HepG2 (cell line): ENCODE measurements at regions not wholly inside any gene's neighbourhood (a gene's known extent, or its start where the extent isn't known, plus 50 kb on each side); places are given as distances from the start of the nearest gene placed in this dataset.

Experiments
- ATAC-seq: fragments of 200-7000 bp; cut with Tn5 transposase; 3 replicates; pipeline ENCODE4 v1.9.1; 2020; ENCODE audit warnings: mild to moderate bottlenecking, moderate library complexity
- BruUV-seq: library from RNA; stranded (reverse); fragments of 400-500 nt; replicated peaks from 2 replicates; lab custom pipeline; 2021; lab: Mats Ljungman, UMichigan
- CTCF ChIA-PET: fragments of 300-600 bp; formaldehyde crosslinking; extraction: SDS; loops from one replicate; lab custom pipeline; 2021; ENCODE audit warnings: low total read pairs, inconsistent platforms, low intra/inter-chr PET ratio; lab: Yijun Ruan, JAX
- POLR2A ChIA-PET: fragments of 350-600 bp; sonication (Branson Sonifier 250); formaldehyde crosslinking; loops from one replicate; lab custom pipeline; 2020; ENCODE audit warnings: antibody characterized with exemption, inconsistent platforms; lab: Yijun Ruan, JAX
- DNase-seq: peaks from one replicate; pipeline ENCODE4 v3.0.0-alpha.2; 2015; ENCODE audit warnings: low spot score
- FAIRE-seq: peaks from 3 replicates; lab custom pipeline; 2011; peaks lifted over from hg19 to GRCh38; lab: Jason Lieb, UNC
- H2AFZ ChIP-seq: one replicate; pipeline ENCODE4 v1.6.1; 2011; ENCODE audit warnings: low read length, inconsistent platforms
- H3K27ac ChIP-seq: fragments of 300-600 bp; 3 replicates; pipeline ENCODE4 v1.8.0; 2011; ENCODE audit warnings: mixed run types, mild to moderate bottlenecking, mixed read lengths, low read length, inconsistent platforms; ENCODE audit not compliant: insufficient read depth; ENCODE audit errors: extremely low read length
- H3K27me3 ChIP-seq, 2 experiments: fragments of 200-600 bp in 1 of 2; 2 replicates in 1 of 2; 3 replicates in 1 of 2; pipeline versions ENCODE4 v1.6.0 to v1.8.0; 2011; ENCODE audit warnings: low read length in 2 of 2, mild to moderate bottlenecking in 2 of 2, moderate library complexity in 2 of 2, inconsistent platforms in 1 of 2; ENCODE audit not compliant: insufficient read depth in 2 of 2, control insufficient read depth in 1 of 2
- H3K36me3 ChIP-seq, 2 experiments: fragments of 200-600 bp in 1 of 2; replicated peaks in 1 of 2; 2 replicates in 1 of 2; 3 replicates in 1 of 2; pipeline versions ENCODE4 v1.5.1 to v1.8.0; 2011; ENCODE audit warnings: low read length in 2 of 2, inconsistent platforms in 1 of 2; ENCODE audit not compliant: insufficient read depth in 2 of 2, control insufficient read depth in 1 of 2
- H3K4me1 ChIP-seq: 2 replicates; pipeline ENCODE4 v1.5.1; 2012; ENCODE audit warnings: low read length, inconsistent platforms; ENCODE audit not compliant: insufficient read depth
- H3K4me2 ChIP-seq: 2 replicates; pipeline ENCODE4 v1.6.0; 2011; ENCODE audit warnings: low read depth, low read length, inconsistent platforms
- H3K4me3 ChIP-seq, 3 experiments: fragments of 200-600 bp in 1 of 3; sonication (generic), shearing (Covaris generic) in 1 of 3; replicated peaks in 1 of 3; 2 replicates each; pipeline ENCODE4 v1.5.1; 2011 to 2016; ENCODE audit warnings: low read length in 3 of 3, inconsistent platforms in 2 of 3, low read depth in 2 of 3, mild to moderate bottlenecking in 2 of 3, control low read depth in 1 of 3, mixed read lengths in 1 of 3; ENCODE audit not compliant: insufficient read depth in 1 of 3
- H3K79me2 ChIP-seq: one replicate; pipeline ENCODE4 v1.6.1; 2011; ENCODE audit warnings: low read length, inconsistent platforms; ENCODE audit not compliant: insufficient read depth
- H3K9ac ChIP-seq: 2 replicates; pipeline ENCODE4 v1.6.0; 2011; ENCODE audit warnings: mild to moderate bottlenecking, low read depth, low read length, inconsistent platforms; ENCODE audit not compliant: insufficient read depth
- H3K9me3 ChIP-seq: 2 replicates; pipeline ENCODE4 v1.5.1; 2012; ENCODE audit warnings: mild to moderate bottlenecking, low read length
- H4K20me1 ChIP-seq: 2 replicates; pipeline ENCODE4 v1.6.0; 2011; ENCODE audit warnings: inconsistent platforms, mild to moderate bottlenecking, low read length, moderate library complexity; ENCODE audit not compliant: insufficient read depth
- HMG20A ChIP-seq: IDR thresholded peaks from 2 replicates; pipeline ENCODE4 v1.6.1; 2016; ENCODE audit warnings: borderline replicate concordance
- HNRNPH1 ChIP-seq: fragments of 200-400 bp; formaldehyde crosslinking; optimal IDR thresholded peaks from 2 replicates; pipeline ENCODE3; 2017; ENCODE audit warnings: mild to moderate bottlenecking, low read depth, low read length
- HNRNPLL ChIP-seq: fragments of 200-400 bp; formaldehyde crosslinking; IDR thresholded peaks from 2 replicates; pipeline ENCODE4 v1.6.1; 2017; ENCODE audit warnings: mild to moderate bottlenecking, low read depth, low read length; ENCODE audit not compliant: poor library complexity, severe bottlenecking
- HOXA7 ChIP-seq: sonication (generic); formaldehyde crosslinking; IDR thresholded peaks from 2 replicates; pipeline ENCODE4 v1.8.1; 2022; ENCODE audit warnings: mild to moderate bottlenecking, missing genetic modification reagents, moderate library complexity
- MTA1 ChIP-seq: sonication (generic); formaldehyde crosslinking; IDR thresholded peaks from 2 replicates; pipeline ENCODE4 v1.4.0; 2020; ENCODE audit warnings: missing genetic modification reagents, mild to moderate bottlenecking, borderline replicate concordance
- MZF1 ChIP-seq: sonication (generic); formaldehyde crosslinking; IDR thresholded peaks from 2 replicates; pipeline ENCODE4 v1.8.1; 2023; ENCODE audit warnings: mild to moderate bottlenecking, missing genetic modification reagents, borderline replicate concordance
- RXRB ChIP-seq: IDR thresholded peaks from 2 replicates; pipeline ENCODE4 v1.6.1; 2016; ENCODE audit warnings: borderline replicate concordance, missing genetic modification reagents, missing compliant biosample characterization
- SRSF4 ChIP-seq: fragments of 200-400 bp; formaldehyde crosslinking; IDR thresholded peaks from one replicate; pipeline ENCODE4 v1.6.1; 2018; ENCODE audit warnings: mild to moderate bottlenecking, low read depth, low read length, moderate library complexity; ENCODE audit not compliant: poor library complexity, severe bottlenecking
- ZFP37 ChIP-seq: sonication (generic); formaldehyde crosslinking; IDR thresholded peaks from 2 replicates; pipeline ENCODE4 v1.4.0; 2020; ENCODE audit warnings: missing genetic modification reagents, borderline replicate concordance
- ZNF441 ChIP-seq: sonication (generic); formaldehyde crosslinking; IDR thresholded peaks from 2 replicates; pipeline ENCODE4 v1.7.0; 2021; ENCODE audit warnings: missing genetic modification reagents, borderline replicate concordance
- ZNF543 ChIP-seq: sonication (generic); formaldehyde crosslinking; IDR thresholded peaks from 2 replicates; pipeline ENCODE4 v1.4.0; 2020; ENCODE audit warnings: mild to moderate bottlenecking, missing genetic modification reagents
- ZNF564 ChIP-seq: sonication (generic); formaldehyde crosslinking; IDR thresholded peaks from 2 replicates; pipeline ENCODE4 v1.8.1; 2023; ENCODE audit warnings: mild to moderate bottlenecking, missing genetic modification reagents
- ZNF773 ChIP-seq: sonication (generic); formaldehyde crosslinking; IDR thresholded peaks from 2 replicates; pipeline ENCODE4 v1.4.0; 2020; ENCODE audit warnings: missing genetic modification reagents, borderline replicate concordance
- WGBS: methylation state at CpG from one replicate; pipeline ENCODE4 v1.1.6; 2017; ENCODE audit warnings: low lambda C conversion rate; 5-methylcytosine and 5-hydroxymethylcytosine counted together
- in situ Hi-C: cut with HindIII; loops from 2 replicates; pipeline ENCODE4 v1.10.0; 2017; ENCODE audit warnings: low pct_unique_long_range_greater_than_20kb; ENCODE audit not compliant: extremely low pct_ligation_motif_present
- intact Hi-C: fragments of 100-400 bp; cut with micrococcal nuclease; formaldehyde crosslinking; loops from one replicate; pipeline ENCODE4 v1.10.0; 2022; ENCODE audit not compliant: unreplicated experiment
- TF ChIP-seq, protein P1 (sequence below): sonication (generic); formaldehyde crosslinking; IDR thresholded peaks from 2 replicates; pipeline ENCODE4 v1.4.0; 2020; ENCODE audit warnings: mild to moderate bottlenecking, missing genetic modification reagents, borderline replicate concordance
- TF ChIP-seq, protein P2 (sequence below): sonication (generic); formaldehyde crosslinking; conservative IDR thresholded peaks from 2 replicates; pipeline ENCODE4 v1.4.0; 2020; ENCODE audit warnings: missing genetic modification reagents

DNA sequence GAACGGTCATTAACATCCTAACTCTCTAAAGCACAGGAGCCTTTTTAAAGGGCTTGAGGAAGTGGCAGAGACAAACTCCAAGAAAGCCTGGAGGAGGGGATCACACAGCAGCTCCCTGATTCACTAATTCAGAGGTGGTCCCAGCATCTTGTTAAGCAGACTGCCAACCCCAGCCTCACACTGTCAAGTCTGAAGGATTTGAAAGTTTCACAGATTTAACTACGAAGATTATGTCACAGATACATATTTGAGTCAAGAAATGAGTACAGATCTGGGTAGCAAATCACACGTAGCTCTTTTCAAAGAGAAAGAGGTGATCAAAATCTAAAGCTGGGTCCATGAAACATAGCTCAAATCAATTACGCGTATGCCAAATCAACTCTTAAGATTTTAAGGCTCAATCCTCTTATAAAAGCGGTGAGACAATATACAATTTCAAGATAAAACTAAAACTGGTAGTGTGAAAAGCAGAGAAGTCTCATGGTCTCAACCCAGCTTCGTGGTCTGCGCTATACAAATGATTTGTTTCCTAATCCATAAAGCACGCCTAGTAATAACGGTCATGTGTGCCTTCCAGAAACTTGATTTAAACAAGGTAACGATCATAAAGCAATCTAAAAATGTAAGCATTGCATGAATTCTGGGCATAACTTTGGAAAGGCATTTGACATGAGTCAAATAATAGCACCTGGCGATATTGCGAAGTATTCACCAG is 229.9 kb upstream of the MKLN1 start:
- Histone ChIP-seq H3K4me1 (peaks cover 53% of the 10 kb centered on the region), H3K27me3 (no peaks in the 10 kb centered on the region), H3K9ac (no peak overlapping the region), H3K4me3 (no peak overlapping the region), H3K4me2 (no peak overlapping the region), H2AFZ (no peak overlapping the region), H3K36me3 (peaks cover 0 to 19% of the 10 kb centered on the region in 2 experiments; a peak in 3 of 5 replicates), H3K9me3 (no peaks in the 10 kb centered on the region), H3K27ac (no peak overlapping the region), H3K79me2 (peaks cover 88% of the 10 kb centered on the region), H4K20me1 (peaks cover 26% of the 10 kb centered on the region)
- FAIRE-seq (no peak), DNase-seq (no peak), ATAC-seq (no peak)
- in situ Hi-C loops = no loop called here
- WGBS = 93% methylated on average over 13 of the region's 13 CpGs
- TF ChIP-seq HOXA7 (CRISPR knock-in tag) (no peak), ZNF543 (CRISPR knock-in tag) (no peak), HNRNPH1 (no peak), RXRB (no peak), ZNF441 (no peak)
- ChIA-PET POLR2A (interaction anchor here (0.5 to 1.4 kb wide), 2 partner anchors 9 to 191 kb away, joined by 3 to 9 read pairs; no protein-coding TSS in a partner anchor), CTCF (no interaction called here)
- no TSS peak for BruUV-seq
- intact Hi-C loops = no loop called here

DNA sequence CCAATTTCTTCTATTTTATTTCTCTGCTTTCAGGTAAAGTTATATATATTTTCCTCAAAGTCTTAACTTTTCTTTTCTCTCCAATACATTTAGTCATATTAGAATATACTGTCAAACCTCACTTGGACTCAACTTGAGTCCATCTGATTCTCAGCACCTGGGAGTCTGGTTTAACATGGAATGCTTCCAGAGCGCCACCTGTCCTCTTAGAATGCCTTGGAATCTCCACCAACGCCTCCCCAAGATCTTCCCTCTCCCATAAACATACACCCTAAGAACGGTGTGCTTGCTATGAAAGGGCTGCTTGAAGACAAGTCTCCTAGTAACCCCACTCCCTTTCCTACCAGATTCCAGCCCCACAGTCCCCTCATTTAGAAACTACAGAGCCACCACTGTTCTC is 229.1 kb upstream of the MKLN1 start:
- Histone ChIP-seq H3K4me2 (no peak overlapping the region), H3K79me2 (peaks cover 93% of the 10 kb centered on the region), H3K4me3 (no peak overlapping the region), H3K9me3 (no peaks in the 10 kb centered on the region), H4K20me1 (peaks cover 26% of the 10 kb centered on the region), H3K27ac (no peak overlapping the region), H3K27me3 (no peaks in the 10 kb centered on the region), H3K36me3 (peaks cover 0 to 19% of the 10 kb centered on the region in 2 experiments; a peak in 3 of 5 replicates), H2AFZ (no peak overlapping the region), H3K9ac (no peak overlapping the region), H3K4me1 (peaks cover 53% of the 10 kb centered on the region)
- in situ Hi-C loops = no loop called here
- CTCF ChIA-PET = no interaction called here
- POLR2A ChIA-PET = interaction anchor here (0.9 kb wide), 1 partner anchor 11 kb away, joined by 3 read pairs; no protein-coding TSS in a partner anchor
- FAIRE-seq (no peak), DNase-seq (no peak), ATAC-seq (no peak)
- 91% methylated on average over 3 of the region's 3 CpGs for WGBS
- intact Hi-C loops = no loop called here
- BruUV-seq = no TSS peak
- TF ChIP-seq, protein P1, sequence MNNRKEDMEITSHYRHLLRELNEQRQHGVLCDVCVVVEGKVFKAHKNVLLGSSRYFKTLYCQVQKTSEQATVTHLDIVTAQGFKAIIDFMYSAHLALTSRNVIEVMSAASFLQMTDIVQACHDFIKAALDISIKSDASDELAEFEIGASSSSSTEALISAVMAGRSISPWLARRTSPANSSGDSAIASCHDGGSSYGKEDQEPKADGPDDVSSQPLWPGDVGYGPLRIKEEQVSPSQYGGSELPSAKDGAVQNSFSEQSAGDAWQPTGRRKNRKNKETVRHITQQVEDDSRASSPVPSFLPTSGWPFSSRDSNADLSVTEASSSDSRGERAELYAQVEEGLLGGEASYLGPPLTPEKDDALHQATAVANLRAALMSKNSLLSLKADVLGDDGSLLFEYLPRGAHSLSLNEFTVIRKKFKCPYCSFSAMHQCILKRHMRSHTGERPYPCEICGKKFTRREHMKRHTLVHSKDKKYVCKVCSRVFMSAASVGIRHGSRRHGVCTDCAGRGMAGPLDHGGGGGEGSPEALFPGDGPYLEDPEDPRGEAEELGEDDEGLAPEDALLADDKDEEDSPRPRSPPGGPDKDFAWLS (CRISPR knock-in tag) = no peak
- TF ChIP-seq, protein P2, sequence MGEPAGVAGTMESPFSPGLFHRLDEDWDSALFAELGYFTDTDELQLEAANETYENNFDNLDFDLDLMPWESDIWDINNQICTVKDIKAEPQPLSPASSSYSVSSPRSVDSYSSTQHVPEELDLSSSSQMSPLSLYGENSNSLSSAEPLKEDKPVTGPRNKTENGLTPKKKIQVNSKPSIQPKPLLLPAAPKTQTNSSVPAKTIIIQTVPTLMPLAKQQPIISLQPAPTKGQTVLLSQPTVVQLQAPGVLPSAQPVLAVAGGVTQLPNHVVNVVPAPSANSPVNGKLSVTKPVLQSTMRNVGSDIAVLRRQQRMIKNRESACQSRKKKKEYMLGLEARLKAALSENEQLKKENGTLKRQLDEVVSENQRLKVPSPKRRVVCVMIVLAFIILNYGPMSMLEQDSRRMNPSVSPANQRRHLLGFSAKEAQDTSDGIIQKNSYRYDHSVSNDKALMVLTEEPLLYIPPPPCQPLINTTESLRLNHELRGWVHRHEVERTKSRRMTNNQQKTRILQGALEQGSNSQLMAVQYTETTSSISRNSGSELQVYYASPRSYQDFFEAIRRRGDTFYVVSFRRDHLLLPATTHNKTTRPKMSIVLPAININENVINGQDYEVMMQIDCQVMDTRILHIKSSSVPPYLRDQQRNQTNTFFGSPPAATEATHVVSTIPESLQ (CRISPR knock-in tag) = no peak
- TF ChIP-seq HNRNPLL (no peak), MTA1 (CRISPR knock-in tag) (no peak), SRSF4 (no peak), MZF1 (CRISPR knock-in tag) (no peak), HMG20A (no peak), ZNF773 (no peak), ZFP37 (CRISPR knock-in tag) (no peak), ZNF564 (CRISPR knock-in tag) (no peak)
